IMR-90 (cell line): ENCODE measurements at regions not wholly inside any gene's neighbourhood (a gene's known extent, or its start where the extent isn't known, plus 50 kb on each side); places are given as distances from the start of the nearest gene placed in this dataset.

Source experiments
- ATAC-seq: fragments of 200-7000 bp; cut with Tn5 transposase; 2 replicates; pipeline ENCODE4 v1.9.1; 2020; ENCODE audit warnings: low read depth, mild to moderate bottlenecking, moderate library complexity
- BruUV-seq: library from RNA; stranded (reverse); fragments of 400-500 nt; replicated peaks from 2 replicates; lab custom pipeline; 2021; lab: Mats Ljungman, UMichigan
- CTCF ChIA-PET: fragments of 300-600 bp; formaldehyde crosslinking; extraction: SDS; loops from one replicate; lab custom pipeline; 2021; ENCODE audit warnings: antibody characterized with exemption; lab: Yijun Ruan, JAX
- POLR2A ChIA-PET: fragments of 300-600 bp; sonication (Branson Sonifier 250); formaldehyde crosslinking; loops from one replicate; lab custom pipeline; 2022; ENCODE audit warnings: antibody characterized with exemption; ENCODE audit not compliant: unreplicated experiment; lab: Charles Lee
- DNase-seq: peaks from one replicate; pipeline ENCODE4 v3.0.0; 2013
- H2AFZ ChIP-seq: replicated peaks from 2 replicates; pipeline ENCODE3; 2013; ENCODE audit warnings: low read length, mild to moderate bottlenecking; ENCODE audit not compliant: poor library complexity
- H2AK5ac ChIP-seq: 2 replicates; pipeline ENCODE4 v1.6.1; 2013; ENCODE audit warnings: low read depth, low read length, inconsistent platforms
- H2AK9ac ChIP-seq: replicated peaks from 2 replicates; pipeline ENCODE3; 2013; ENCODE audit warnings: mild to moderate bottlenecking, low read depth, low read length, moderate library complexity; ENCODE audit not compliant: poor library complexity
- H2BK120ac ChIP-seq: 2 replicates; pipeline ENCODE4 v1.6.1; 2013; ENCODE audit warnings: low read depth, low read length, inconsistent platforms
- H2BK15ac ChIP-seq: 3 replicates; pipeline ENCODE4 v1.6.1; 2013; ENCODE audit warnings: low read depth, low read length, inconsistent platforms
- H2BK20ac ChIP-seq: 2 replicates; pipeline ENCODE4 v1.6.1; 2013; ENCODE audit warnings: low read depth, mild to moderate bottlenecking, inconsistent platforms, low read length, moderate library complexity
- H2BK5ac ChIP-seq: 2 replicates; pipeline ENCODE4 v1.6.1; 2013; ENCODE audit warnings: mild to moderate bottlenecking, low read depth, low read length, inconsistent platforms; ENCODE audit not compliant: poor library complexity, severe bottlenecking
- H3K14ac ChIP-seq: replicated peaks from 2 replicates; pipeline ENCODE4 v1.6.1; 2013; ENCODE audit warnings: low read depth, low read length, inconsistent platforms
- H3K18ac ChIP-seq: 2 replicates; pipeline ENCODE4 v1.6.1; 2013; ENCODE audit warnings: low read depth, low read length, control low read depth
- H3K23ac ChIP-seq: 2 replicates; pipeline ENCODE4 v1.6.1; 2013; ENCODE audit warnings: low read depth, low read length, inconsistent platforms
- H3K27ac ChIP-seq: 2 replicates; pipeline ENCODE4 v1.5.1; 2013; ENCODE audit warnings: mild to moderate bottlenecking, control low read depth, low read length; ENCODE audit not compliant: insufficient read depth
- H3K27me3 ChIP-seq: 2 replicates; pipeline ENCODE4 v1.6.1; 2013; ENCODE audit warnings: low read length; ENCODE audit not compliant: control insufficient read depth, insufficient read depth
- H3K36me3 ChIP-seq: 2 replicates; pipeline ENCODE4 v1.6.1; 2013; ENCODE audit warnings: low read length, mixed read lengths; ENCODE audit not compliant: control insufficient read depth, insufficient read depth
- H3K4ac ChIP-seq: 2 replicates; pipeline ENCODE4 v1.6.1; 2013; ENCODE audit warnings: low read depth, low read length, inconsistent platforms
- H3K4me1 ChIP-seq: 2 replicates; pipeline ENCODE4 v1.6.1; 2013; ENCODE audit warnings: low read length, mixed read lengths; ENCODE audit not compliant: control insufficient read depth, insufficient read depth
- H3K4me2 ChIP-seq: 2 replicates; pipeline ENCODE4 v1.6.1; 2013; ENCODE audit warnings: low read depth, mild to moderate bottlenecking, control low read depth, low read length, moderate library complexity
- H3K4me3 ChIP-seq: 2 replicates; pipeline ENCODE4 v1.5.1; 2013; ENCODE audit warnings: low read depth, mild to moderate bottlenecking, control low read depth, low read length, moderate library complexity; ENCODE audit not compliant: insufficient read depth
- H3K56ac ChIP-seq: 2 replicates; pipeline ENCODE4 v1.6.1; 2013; ENCODE audit warnings: low read length, inconsistent platforms; ENCODE audit not compliant: insufficient read depth; ENCODE audit errors: extremely low read depth
- H3K79me1 ChIP-seq, 2 experiments: 2 replicates each; pipeline ENCODE4 v1.6.1; 2013; ENCODE audit warnings: low read length in 2 of 2, inconsistent platforms in 1 of 2, low read depth in 1 of 2
- H3K9ac ChIP-seq: 2 replicates; pipeline ENCODE4 v1.6.1; 2013; ENCODE audit warnings: low read depth, low read length, control low read depth
- H3K9me1 ChIP-seq: 2 replicates; pipeline ENCODE4 v1.6.1; 2013; ENCODE audit warnings: low read length, inconsistent platforms; ENCODE audit not compliant: insufficient read depth
- H3K9me3 ChIP-seq: 2 replicates; pipeline ENCODE4 v1.6.1; 2013; ENCODE audit warnings: low read length; ENCODE audit not compliant: control insufficient read depth, insufficient read depth
- H4K20me1 ChIP-seq: 2 replicates; pipeline ENCODE4 v1.6.1; 2013; ENCODE audit warnings: low read length, inconsistent platforms; ENCODE audit not compliant: insufficient read depth
- H4K5ac ChIP-seq: 2 replicates; pipeline ENCODE4 v1.6.1; 2013; ENCODE audit warnings: mild to moderate bottlenecking, low read depth, low read length, control low read depth
- H4K8ac ChIP-seq, 2 experiments: 2 replicates each; pipeline ENCODE4 v1.6.1; 2013; ENCODE audit warnings: low read depth in 2 of 2, low read length in 2 of 2, control low read depth in 1 of 2, inconsistent platforms in 1 of 2
- H4K91ac ChIP-seq: 2 replicates; pipeline ENCODE4 v1.6.1; 2013; ENCODE audit warnings: low read depth, low read length, inconsistent platforms; ENCODE audit not compliant: insufficient read depth
- CEBPB ChIP-seq: IDR thresholded peaks from 2 replicates; pipeline ENCODE4 v1.6.1; 2012; ENCODE audit warnings: low read depth, low read length, improper control_type of control experiment
- CHD1 ChIP-seq: IDR thresholded peaks from 2 replicates; pipeline ENCODE4 v1.6.1; 2012; ENCODE audit warnings: low read depth, low read length, improper control_type of control experiment
- NFE2L2 ChIP-seq: fragments of 150-350 bp; IDR thresholded peaks from 2 replicates; pipeline ENCODE4 v1.6.1; 2016; ENCODE audit warnings: low read depth, mild to moderate bottlenecking, low read length
- RAD21 ChIP-seq: IDR thresholded peaks from 2 replicates; pipeline ENCODE4 v1.6.1; 2012; ENCODE audit warnings: low read length, improper control_type of control experiment
- RFX5 ChIP-seq: IDR thresholded peaks from 2 replicates; pipeline ENCODE4 v1.8.0; 2012; ENCODE audit warnings: low read depth, mild to moderate bottlenecking, low read length, moderate library complexity
- WGBS, 2 experiments: methylation state at CpG; one replicate each; pipeline versions ENCODE4 v1.1.5 to v1.1.7; 2013; ENCODE audit warnings: missing lambda C conversion rate in 2 of 2; ENCODE audit not compliant: insufficient read length in 1 of 2; ENCODE audit errors: extremely low coverage in 2 of 2; 5-methylcytosine and 5-hydroxymethylcytosine counted together
- dilution Hi-C: fragments of 300-500 bp; cut with HindIII; formaldehyde crosslinking; loops from one replicate; pipeline ENCODE4 v1.14.3; 2018; ENCODE audit warnings: low sequenced_read_pairs; ENCODE audit not compliant: unreplicated experiment
- in situ Hi-C: fragments of 300-500 bp; cut with MboI; formaldehyde crosslinking; loops from 3 replicates; pipeline ENCODE4 v1.14.3; 2019; ENCODE audit warnings: low sequenced_read_pairs, inconsistent platforms, mixed read lengths
- intact Hi-C: fragments of 100-400 bp; cut with micrococcal nuclease; formaldehyde crosslinking; loops from 2 replicates; pipeline ENCODE4 v1.10.0; 2022
- TF ChIP-seq, protein P1 (sequence below): fragments of 150-350 bp; IDR thresholded peaks from 2 replicates; pipeline ENCODE4 v1.6.1; 2016; ENCODE audit warnings: low read depth, mild to moderate bottlenecking, low read length, moderate library complexity, borderline replicate concordance

DNA sequence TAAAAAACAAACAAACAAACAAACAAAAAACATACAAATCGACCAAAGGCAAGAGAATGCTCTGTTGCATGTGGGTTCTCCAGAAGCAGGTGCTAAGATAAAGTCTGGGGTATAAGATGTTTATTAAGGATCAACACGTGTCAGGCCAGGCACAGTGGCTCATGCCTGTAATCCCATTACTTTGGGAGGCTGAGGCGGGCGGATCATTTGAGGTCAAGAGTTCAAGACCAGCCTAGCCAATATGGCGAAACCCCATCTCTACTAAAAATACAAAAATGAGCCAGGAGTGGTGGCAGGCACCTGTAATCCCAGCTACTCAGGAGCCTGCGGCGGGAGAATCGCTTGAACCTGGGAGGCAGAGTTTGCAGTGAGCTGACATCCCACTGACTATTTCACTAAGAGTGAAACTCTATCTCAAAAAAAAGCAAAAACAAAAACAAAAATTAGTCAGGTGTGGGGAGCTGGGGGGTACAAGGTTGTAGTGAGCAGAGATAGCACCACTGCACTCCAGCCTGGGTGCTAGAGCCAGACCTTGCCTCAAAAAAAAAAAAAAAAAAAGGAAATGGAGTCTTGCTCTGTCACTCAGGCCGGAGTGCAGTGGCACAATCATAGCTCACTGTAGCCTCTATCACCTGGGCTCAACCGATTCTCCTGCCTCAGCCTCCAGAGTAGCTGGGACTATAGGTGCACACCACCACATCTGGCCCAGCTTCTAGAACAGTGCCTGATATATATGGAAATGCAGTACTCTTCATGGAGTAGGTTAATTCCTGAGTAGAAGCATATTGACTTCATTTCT, 86.8 kb upstream of the JARID2 start:
- Histone ChIP-seq H2AK9ac (no peak overlapping the region), H4K20me1 (no peaks in the 10 kb centered on the region), H3K18ac (no peak overlapping the region), H3K23ac (no peak overlapping the region), H3K9me3 (no peaks in the 10 kb centered on the region), H4K8ac (no peak overlapping the region), H3K4ac (no peak overlapping the region), H3K27ac (no peak overlapping the region), H3K4me2 (no peak overlapping the region), H2AFZ (no peak overlapping the region), H3K56ac (no peak overlapping the region), H4K91ac (no peak overlapping the region), H3K36me3 (no peaks in the 10 kb centered on the region), H2BK20ac (no peak overlapping the region), H4K5ac (no peak overlapping the region), H3K9ac (no peak overlapping the region), H3K79me1 (no peaks in the 10 kb centered on the region), H2BK15ac (no peak overlapping the region), H3K4me1 (no peaks in the 10 kb centered on the region), H2BK120ac (no peak overlapping the region), H3K4me3 (no peak overlapping the region), H3K14ac (no peak overlapping the region), H2AK5ac (no peak overlapping the region), H3K27me3 (no peaks in the 10 kb centered on the region), H3K9me1 (no peaks in the 10 kb centered on the region), H2BK5ac (no peak overlapping the region)
- in situ Hi-C loops = no loop called here
- BruUV-seq = no TSS peak
- dilution Hi-C loops = no loop called here
- POLR2A ChIA-PET = no interaction called here
- no CpG with 5 or more reads among the region's 10 CpGs for WGBS, 2 experiments
- intact Hi-C loops = no loop called here
- TF ChIP-seq CHD1 (no peak), RAD21 (no peak), RFX5 (no peak), NFE2L2 (no peak), CEBPB (no peak)
- TF ChIP-seq, protein P1, sequence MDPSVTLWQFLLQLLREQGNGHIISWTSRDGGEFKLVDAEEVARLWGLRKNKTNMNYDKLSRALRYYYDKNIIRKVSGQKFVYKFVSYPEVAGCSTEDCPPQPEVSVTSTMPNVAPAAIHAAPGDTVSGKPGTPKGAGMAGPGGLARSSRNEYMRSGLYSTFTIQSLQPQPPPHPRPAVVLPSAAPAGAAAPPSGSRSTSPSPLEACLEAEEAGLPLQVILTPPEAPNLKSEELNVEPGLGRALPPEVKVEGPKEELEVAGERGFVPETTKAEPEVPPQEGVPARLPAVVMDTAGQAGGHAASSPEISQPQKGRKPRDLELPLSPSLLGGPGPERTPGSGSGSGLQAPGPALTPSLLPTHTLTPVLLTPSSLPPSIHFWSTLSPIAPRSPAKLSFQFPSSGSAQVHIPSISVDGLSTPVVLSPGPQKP = no peak
- no peak for ATAC-seq
- no peak for DNase-seq
- CTCF ChIA-PET = no interaction called here
